Small intestine (tissue), 7 donors: ENCODE measurements at regions not wholly inside any gene's neighbourhood (a gene's known extent, or its start where the extent isn't known, plus 50 kb on each side); places are given as distances from the start of the nearest gene placed in this dataset.

Source experiments
- DNase-seq, 2 donors: peaks; one replicate each; pipeline versions ENCODE4 v3.0.0 to v3.0.0-alpha.2; 2013
- FAIRE-seq: peaks from 2 replicates; lab custom pipeline; 2012; peaks lifted over from hg19 to GRCh38; lab: Jason Lieb, UNC
- H3K27ac ChIP-seq, 3 donors: one replicate each; pipeline ENCODE4 v1.5.1; 2013; ENCODE audit warnings: low read length in 2 of 3, mild to moderate bottlenecking in 2 of 3, control low read depth in 1 of 3, inconsistent platforms in 1 of 3, low read depth in 1 of 3, moderate library complexity in 1 of 3
- H3K27me3 ChIP-seq, 3 donors: one replicate each; pipeline ENCODE4 v1.6.1; 2013; ENCODE audit warnings: low read length in 3 of 3, inconsistent platforms in 1 of 3; ENCODE audit not compliant: control insufficient read depth in 3 of 3, insufficient read depth in 3 of 3
- H3K36me3 ChIP-seq, 3 donors: one replicate each; pipeline ENCODE4 v1.6.1; 2013; ENCODE audit warnings: low read length in 3 of 3, inconsistent platforms in 1 of 3, low read depth in 1 of 3, mild to moderate bottlenecking in 1 of 3, moderate library complexity in 1 of 3; ENCODE audit not compliant: control insufficient read depth in 3 of 3, insufficient read depth in 2 of 3
- H3K4me1 ChIP-seq, 3 donors: one replicate each; pipeline ENCODE4 v1.6.1; 2013; ENCODE audit warnings: low read length in 2 of 3, inconsistent platforms in 1 of 3, low read depth in 1 of 3, mild to moderate bottlenecking in 1 of 3, moderate library complexity in 1 of 3; ENCODE audit not compliant: control insufficient read depth in 3 of 3, insufficient read depth in 2 of 3
- H3K4me3 ChIP-seq, 3 donors: one replicate each; pipeline ENCODE4 v1.5.1; 2013; ENCODE audit warnings: low read length in 3 of 3, control low read depth in 1 of 3, inconsistent platforms in 1 of 3, low read depth in 1 of 3, mild to moderate bottlenecking in 1 of 3, moderate library complexity in 1 of 3
- H3K9me3 ChIP-seq, 2 donors: one replicate each; pipeline ENCODE4 v1.6.1; 2013; ENCODE audit warnings: low read depth in 1 of 2, low read length in 1 of 2; ENCODE audit not compliant: control insufficient read depth in 2 of 2, insufficient read depth in 1 of 2
- WGBS, 3 donors: extraction: QIAGEN DNeasy Blood & Tissue Kit; methylation state at CpG; one replicate each; pipeline ENCODE4 v1.1.7; 2013; 5-methylcytosine and 5-hydroxymethylcytosine counted together
- donor health status: healthy with polysubstance abuse.
- donor health status: control.
- donor health status: control.
- donor health status: Bipolar disorder and iron deficiency.
- donor health status: healthy.

DNA sequence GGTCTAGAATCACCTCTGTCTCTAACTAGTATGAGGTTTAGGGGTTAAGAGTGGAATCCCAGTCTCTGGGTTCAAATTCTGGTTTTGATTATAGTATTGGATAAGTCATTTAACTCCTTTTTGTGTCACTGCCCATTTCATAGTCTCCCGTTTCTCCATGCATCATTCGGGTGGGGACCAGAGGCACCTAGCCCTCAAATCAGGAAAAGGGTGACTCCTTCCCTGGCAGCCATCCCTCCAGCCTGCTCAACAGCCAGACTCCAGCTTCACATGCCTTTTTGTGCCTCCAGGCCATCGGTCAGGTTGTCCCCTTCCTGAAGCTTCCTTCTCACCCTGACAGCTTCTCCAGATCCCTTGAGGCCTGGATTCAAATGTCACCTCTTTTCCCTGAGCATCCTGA is 139.8 kb downstream of the DHX35 start:
- Histone ChIP-seq H3K27ac (no peak overlapping the region), H3K4me1 (no peaks in the 10 kb centered on the region), H3K9me3 (peaks cover 0 to 2% of the 10 kb centered on the region in 2 donors), H3K36me3 (no peaks in the 10 kb centered on the region), H3K27me3 (no peaks in the 10 kb centered on the region), H3K4me3 (no peak overlapping the region)
- DNase-seq (no peak), FAIRE-seq (no peak)
- 78 to 91% (median 81%) methylated on average over 3 of the region's 3 CpGs for WGBS, 3 donors

DNA sequence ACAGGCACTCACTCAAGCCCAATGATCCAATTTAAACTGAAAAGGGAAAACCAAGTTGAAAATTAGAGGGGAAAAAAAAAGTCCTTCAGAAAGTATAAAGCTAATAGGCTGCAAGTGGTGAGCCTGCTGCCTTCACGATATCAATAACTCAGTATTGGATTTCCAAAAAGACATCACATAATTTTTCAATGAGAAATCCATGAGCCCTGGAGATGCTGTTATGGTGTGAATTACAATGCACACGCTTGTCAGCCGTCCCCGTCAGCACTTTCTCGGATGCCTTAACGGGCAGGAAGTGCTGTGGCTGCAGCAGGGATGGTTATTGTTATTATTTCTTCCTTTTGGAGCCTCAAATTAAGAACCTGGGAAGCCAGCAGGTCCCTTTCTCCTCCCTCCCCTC is 138.5 kb downstream of the DHX35 start:
- H3K4me3 ChIP-seq, result no peak overlapping the region
- WGBS, 3 donors, result 33 to 62% (median 54%) methylated on average over 6 of the region's 6 CpGs
- no peak overlapping the region for H3K27ac ChIP-seq
- DNase-seq (no peak), FAIRE-seq (no peak)
- no peaks in the 10 kb centered on the region for H3K4me1 ChIP-seq
- H3K27me3 ChIP-seq, result no peaks in the 10 kb centered on the region
- H3K9me3 ChIP-seq, result peaks cover 0 to 2% of the 10 kb centered on the region in 2 donors
- no peaks in the 10 kb centered on the region for H3K36me3 ChIP-seq

DNA sequence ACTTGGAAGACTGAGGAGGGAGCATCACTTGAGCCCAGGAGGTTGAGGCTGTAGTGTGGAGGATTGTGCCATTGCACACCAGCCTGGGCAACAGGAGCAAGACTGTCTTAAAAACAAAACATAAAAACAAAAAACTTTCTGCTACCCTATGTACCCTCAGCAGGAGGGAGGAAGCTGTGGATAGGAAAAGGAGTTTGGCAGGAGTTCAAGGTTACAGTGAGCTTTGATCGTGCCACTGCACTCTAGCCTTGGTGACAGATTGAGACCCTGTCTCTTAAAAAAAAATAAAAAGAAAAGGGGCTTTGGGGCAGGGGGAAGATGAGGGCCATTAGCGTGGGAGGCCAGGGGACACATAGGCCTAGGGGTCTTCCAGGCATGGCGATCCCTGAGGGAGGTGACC is 135.7 kb downstream of the DHX35 start:
- no peak overlapping the region for H3K27ac ChIP-seq
- H3K4me1 ChIP-seq, result no peaks in the 10 kb centered on the region
- no peak overlapping the region for H3K4me3 ChIP-seq
- H3K36me3 ChIP-seq, result no peaks in the 10 kb centered on the region
- no peaks in the 10 kb centered on the region for H3K27me3 ChIP-seq
- no peak for DNase-seq
- no peak for FAIRE-seq
- WGBS, 3 donors, result 39 to 53% (median 49%) methylated on average over 3 of the region's 3 CpGs
- no peaks in the 10 kb centered on the region for H3K9me3 ChIP-seq

DNA sequence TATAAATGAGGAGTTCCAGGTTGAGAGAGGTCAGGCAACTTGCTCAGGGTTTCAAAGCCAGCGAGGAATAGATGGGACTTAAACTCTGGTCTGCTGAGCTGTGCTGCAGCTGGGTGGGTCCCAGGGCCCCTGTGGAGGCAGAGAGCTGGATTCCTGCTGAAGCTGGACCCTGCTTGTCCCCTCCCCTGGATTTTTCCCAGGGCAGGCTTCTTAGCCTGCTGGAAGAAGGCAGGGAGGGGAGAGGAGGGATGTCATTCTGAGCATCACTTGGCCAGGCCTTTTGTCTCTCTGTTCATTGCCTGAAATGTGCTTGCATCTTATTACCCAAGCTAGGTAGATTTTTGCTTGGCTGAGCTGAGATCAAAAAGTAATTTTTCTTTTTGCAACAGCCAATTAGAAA is 133.7 kb downstream of the DHX35 start:
- no peaks in the 10 kb centered on the region for H3K36me3 ChIP-seq
- H3K27me3 ChIP-seq, result no peaks in the 10 kb centered on the region
- H3K27ac ChIP-seq, result no peak overlapping the region
- FAIRE-seq, result no peak
- 84 to 86% (median 85%) methylated on average over 1 of the region's 1 CpG for WGBS, 3 donors
- DNase-seq, result no peak
- no peaks in the 10 kb centered on the region for H3K4me1 ChIP-seq
- no peak overlapping the region for H3K4me3 ChIP-seq
- H3K9me3 ChIP-seq, result no peaks in the 10 kb centered on the region

DNA sequence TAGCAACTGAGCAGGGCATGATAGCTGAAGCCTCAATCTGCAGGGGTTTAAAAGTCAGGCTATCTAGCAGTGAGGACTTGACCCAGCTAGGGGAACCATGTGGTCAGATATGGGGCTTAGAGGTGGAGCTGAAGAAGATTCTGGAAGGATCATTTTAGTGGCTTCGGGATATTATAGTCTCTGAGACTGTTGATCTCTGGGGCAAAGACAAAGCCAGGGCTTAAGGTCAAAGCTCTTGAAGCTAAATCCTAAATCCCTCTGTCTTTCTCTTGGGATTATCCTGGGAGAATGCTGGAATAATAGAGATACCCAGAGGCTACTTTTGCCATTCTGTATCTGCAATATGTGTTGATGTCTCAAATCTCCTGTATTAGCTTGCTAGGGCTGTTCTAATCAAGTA is 132.2 kb downstream of the DHX35 start:
- FAIRE-seq (no peak), DNase-seq (no peak)
- H3K36me3 ChIP-seq, result no peaks in the 10 kb centered on the region
- WGBS, 3 donors, result 73 to 78% (median 75%) methylated on average over 1 of the region's 1 CpG
- no peaks in the 10 kb centered on the region for H3K9me3 ChIP-seq
- H3K4me1 ChIP-seq, result no peaks in the 10 kb centered on the region
- H3K4me3 ChIP-seq, result no peak overlapping the region
- H3K27me3 ChIP-seq, result no peaks in the 10 kb centered on the region
- no peak overlapping the region for H3K27ac ChIP-seq

DNA sequence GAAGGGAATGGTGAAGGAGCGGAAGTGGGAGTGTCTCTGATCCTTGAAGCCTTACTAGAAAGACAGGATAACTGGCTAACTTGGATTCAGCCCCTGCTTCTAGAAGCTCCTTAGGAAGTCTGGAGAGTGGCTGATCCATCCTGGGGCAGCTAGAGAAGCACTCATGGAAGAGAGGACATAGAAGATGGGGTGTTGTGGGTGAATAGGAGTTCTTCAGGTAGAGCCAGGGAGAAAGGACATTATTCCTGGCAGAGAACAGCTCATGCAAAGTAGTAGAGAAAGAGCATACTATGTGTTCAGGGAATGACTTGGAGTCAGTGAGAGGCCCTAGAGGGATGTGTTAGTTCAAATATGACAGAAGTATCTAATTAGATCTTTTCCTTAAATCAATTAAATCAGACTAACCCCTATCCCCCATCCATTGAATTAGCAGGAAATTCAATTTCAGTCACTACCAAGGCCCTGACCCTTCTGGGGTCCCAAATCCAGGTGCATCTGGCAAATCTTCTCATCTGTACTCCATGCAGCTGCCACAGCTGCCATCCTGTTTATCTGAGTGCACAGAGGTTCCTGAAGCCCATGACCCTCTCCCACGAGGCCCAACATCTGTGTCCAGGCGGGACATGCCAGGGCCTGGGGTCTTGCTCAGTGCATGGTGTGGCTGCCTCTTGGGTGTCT is 130.7 kb downstream of the DHX35 start:
- Histone ChIP-seq H3K9me3 (no peaks in the 10 kb centered on the region), H3K27me3 (no peaks in the 10 kb centered on the region), H3K36me3 (no peaks in the 10 kb centered on the region), H3K4me1 (no peaks in the 10 kb centered on the region), H3K4me3 (no peak overlapping the region), H3K27ac (no peak overlapping the region)
- FAIRE-seq (no peak), DNase-seq (no peak)
- 67 to 84% (median 79%) methylated on average over 3 of the region's 3 CpGs for WGBS, 3 donors

DNA sequence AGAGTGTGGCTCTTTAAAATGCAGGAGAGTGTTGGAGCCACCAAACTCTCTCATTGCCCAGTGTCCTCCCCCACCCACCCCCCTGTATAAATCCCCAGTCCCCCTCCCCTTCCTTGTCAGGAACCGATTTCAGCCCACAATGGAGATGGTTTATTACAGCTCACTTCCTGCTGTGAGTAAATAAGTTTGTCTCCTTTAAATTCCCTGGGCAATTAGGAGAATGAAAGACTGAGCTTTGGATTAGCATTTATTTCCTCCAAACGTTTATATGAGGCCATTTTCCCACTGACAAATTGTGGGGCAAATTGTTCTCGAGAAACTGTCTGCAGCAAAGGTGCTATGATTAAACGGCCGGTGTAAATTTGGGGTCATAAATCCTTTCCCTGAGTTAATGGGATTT is 128.8 kb downstream of the DHX35 start:
- no peak for FAIRE-seq
- WGBS, 3 donors, result 6 to 19% (median 9%) methylated on average over 5 of the region's 5 CpGs
- H3K27me3 ChIP-seq, result no peaks in the 10 kb centered on the region
- no peaks in the 10 kb centered on the region for H3K36me3 ChIP-seq
- no peaks in the 10 kb centered on the region for H3K9me3 ChIP-seq
- no peak overlapping the region for H3K27ac ChIP-seq
- H3K4me3 ChIP-seq, result no peak overlapping the region
- no peak for DNase-seq
- no peaks in the 10 kb centered on the region for H3K4me1 ChIP-seq

DNA sequence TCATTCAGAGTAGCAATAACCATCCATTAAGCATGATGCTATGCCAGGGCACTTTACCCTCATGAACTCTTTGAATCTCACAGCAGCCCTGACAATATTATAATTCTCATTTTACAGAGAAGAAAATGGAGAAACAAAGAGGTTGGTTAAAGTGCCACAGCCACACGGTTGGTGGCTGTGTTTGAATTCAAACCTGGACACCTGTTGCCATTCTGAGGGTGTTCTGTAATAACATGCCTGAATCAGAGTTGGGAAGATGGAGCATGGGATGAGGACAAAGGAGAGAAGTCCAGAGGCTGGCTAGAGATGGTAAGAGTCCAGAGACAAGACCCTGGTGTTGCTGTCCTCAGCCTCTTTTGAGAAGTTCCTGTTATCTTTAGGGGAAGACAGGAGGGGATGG is 127.7 kb downstream of the DHX35 start:
- Histone ChIP-seq H3K4me1 (no peaks in the 10 kb centered on the region), H3K9me3 (no peaks in the 10 kb centered on the region), H3K27me3 (no peaks in the 10 kb centered on the region), H3K27ac (no peak overlapping the region), H3K4me3 (no peak overlapping the region), H3K36me3 (no peaks in the 10 kb centered on the region)
- WGBS, 3 donors, result 61 to 75% (median 61%) methylated on average over 1 of the region's 1 CpG
- FAIRE-seq (no peak), DNase-seq (no peak)
